ENCODE measurements at regions not wholly inside any gene's neighbourhood (a gene's known extent, or its start where the extent isn't known, plus 50 kb on each side); places are given as distances from the start of the nearest gene placed in this dataset.

GRCh38 chr7:41872966-41873365, 170.1 kb upstream of the INHBA start:
- no peak for TF ChIP-seq CTCF (conservative IDR thresholded peaks at IDR 0.05; ENCODE audit: low read depth, low read length)
- peak; percentile 42 for DNase-seq (ENCODE audit: low read depth)
- H3K4me3 ChIP-seq (ENCODE audit: low read depth, low read length) = no peak overlapping the region

GRCh38 chr7:41870461-41871138, 167.7 kb upstream of the INHBA start:
- DNase-seq (ENCODE audit: low read depth) = no peak
- no peak for TF ChIP-seq CTCF (conservative IDR thresholded peaks at IDR 0.05; ENCODE audit: low read depth, low read length)
- H3K4me3 ChIP-seq (ENCODE audit: low read depth, low read length) = no peak overlapping the region

GRCh38 chr7:41869997-41870396, 167.1 kb upstream of the INHBA start:
- no peak for DNase-seq (ENCODE audit: low read depth)
- TF ChIP-seq CTCF (conservative IDR thresholded peaks at IDR 0.05; ENCODE audit: low read depth, low read length) = no peak
- H3K4me3 ChIP-seq (ENCODE audit: low read depth, low read length) = no peak overlapping the region

GRCh38 chr7:41869596-41869995, 166.7 kb upstream of the INHBA start:
- TF ChIP-seq CTCF (conservative IDR thresholded peaks at IDR 0.05; ENCODE audit: low read depth, low read length) = no peak
- no peak for DNase-seq (ENCODE audit: low read depth)
- no peak overlapping the region for H3K4me3 ChIP-seq (ENCODE audit: low read depth, low read length)

GRCh38 chr7:41869091-41869490, 166.2 kb upstream of the INHBA start:
- H3K4me3 ChIP-seq (ENCODE audit: low read depth, low read length) = no peak overlapping the region
- DNase-seq (ENCODE audit: low read depth) = peak; percentile 47
- TF ChIP-seq CTCF (conservative IDR thresholded peaks at IDR 0.05; ENCODE audit: low read depth, low read length) = no peak

GRCh38 chr7:41867639-41868280, 164.9 kb upstream of the INHBA start:
- DNase-seq (ENCODE audit: low read depth) = no peak
- no peak for TF ChIP-seq CTCF (conservative IDR thresholded peaks at IDR 0.05; ENCODE audit: low read depth, low read length)
- no peak overlapping the region for H3K4me3 ChIP-seq (ENCODE audit: low read depth, low read length)

- TF ChIP-seq CTCF (conservative IDR thresholded peaks at IDR 0.05; ENCODE audit: low read depth, low read length) = no peak
- no peak overlapping the region for H3K4me3 ChIP-seq (ENCODE audit: low read depth, low read length)
- DNase-seq (ENCODE audit: low read depth) = no peak
Measured at GRCh38 chr7:41862261-41862660, 159.4 kb upstream of the INHBA start.
